Activated CD4-positive, alpha-beta T cell treated with anti-CD3 and anti-CD28 coated beads for 48 hours (primary cell): ENCODE measurements at regions not wholly inside any gene's neighbourhood (a gene's known extent, or its start where the extent isn't known, plus 50 kb on each side); places are given as distances from the start of the nearest gene placed in this dataset.
"Not testable (repeated sequence)": the region's sequence is repeated elsewhere in the genome, so short reads cannot be mapped to it uniquely, and the experiment has no call there.

Experiments used
- DNase-seq: peaks from one replicate; pipeline ENCODE4 v3.0.0-alpha.2; 2020

- DNase-seq, result no peak
Measured at GRCh38 chr18:75984853-75985252, 510.2 kb downstream of the ZNF516 start.

- no peak for DNase-seq
Measured at GRCh38 chr18:75981102-75981501, 513.9 kb downstream of the ZNF516 start.

GRCh38 chr18:75977081-75977480, 518.0 kb downstream of the ZNF516 start:
- DNase-seq, result no peak

GRCh38 chr18:75970212-75970611, 524.8 kb downstream of the ZNF516 start:
- no peak for DNase-seq

- no peak for DNase-seq
Measured at GRCh38 chr18:75966431-75966830, 528.6 kb downstream of the ZNF516 start.

GRCh38 chr18:75962036-75962572, 532.9 kb downstream of the ZNF516 start:
- DNase-seq, result no peak

GRCh38 chr18:75960356-75960755, 532.9 kb upstream of the SMIM21 start:
- DNase-seq, result not testable (repeated sequence)

GRCh38 chr18:75959150-75959549, 531.6 kb upstream of the SMIM21 start:
- no peak for DNase-seq

- DNase-seq, result no peak
Measured at GRCh38 chr18:75958683-75959082, 531.2 kb upstream of the SMIM21 start.

- no peak for DNase-seq
Measured at GRCh38 chr18:75945265-75945933, 517.9 kb upstream of the SMIM21 start.

GRCh38 chr18:75937306-75937705, 509.8 kb upstream of the SMIM21 start:
- DNase-seq, result no peak

- no peak for DNase-seq
Measured at GRCh38 chr18:75936862-75937261, 509.4 kb upstream of the SMIM21 start.

- DNase-seq, result no peak
Measured at GRCh38 chr18:75931079-75931478, 503.6 kb upstream of the SMIM21 start.

GRCh38 chr18:75928706-75929105, 501.2 kb upstream of the SMIM21 start:
- DNase-seq, result no peak

GRCh38 chr18:75927791-75928190, 500.3 kb upstream of the SMIM21 start:
- DNase-seq, result no peak

- DNase-seq, result no peak
Measured at GRCh38 chr18:75926811-75927210, 499.3 kb upstream of the SMIM21 start.

GRCh38 chr18:75923169-75923568, 495.7 kb upstream of the SMIM21 start:
- DNase-seq, result no peak

- DNase-seq, result no peak
Measured at GRCh38 chr18:75916624-75916982, 489.1 kb upstream of the SMIM21 start.

GRCh38 chr18:75915941-75916623, 488.6 kb upstream of the SMIM21 start:
- peak; percentile 17 for DNase-seq

GRCh38 chr18:75912829-75913228, 485.3 kb upstream of the SMIM21 start:
- DNase-seq, result no peak

GRCh38 chr18:75904416-75904815, 476.9 kb upstream of the SMIM21 start:
- no peak for DNase-seq

- DNase-seq, result no peak
Measured at GRCh38 chr18:75898651-75899050, 471.1 kb upstream of the SMIM21 start.

- no peak for DNase-seq
Measured at GRCh38 chr18:75897386-75897785, 469.9 kb upstream of the SMIM21 start.

GRCh38 chr18:75896865-75897264, 469.4 kb upstream of the SMIM21 start:
- DNase-seq, result no peak

GRCh38 chr18:75895135-75895534, 467.6 kb upstream of the SMIM21 start:
- no peak for DNase-seq
